Anterior cingulate cortex (tissue), 58 donors: ENCODE measurements at regions not wholly inside any gene's neighbourhood (a gene's known extent, or its start where the extent isn't known, plus 50 kb on each side); places are given as distances from the start of the nearest gene placed in this dataset.

Experiments
- DNase-seq, 58 donors: peaks; one replicate each; lab custom pipeline; 2025; lab: John Stamatoyannopoulos, UW

DNA sequence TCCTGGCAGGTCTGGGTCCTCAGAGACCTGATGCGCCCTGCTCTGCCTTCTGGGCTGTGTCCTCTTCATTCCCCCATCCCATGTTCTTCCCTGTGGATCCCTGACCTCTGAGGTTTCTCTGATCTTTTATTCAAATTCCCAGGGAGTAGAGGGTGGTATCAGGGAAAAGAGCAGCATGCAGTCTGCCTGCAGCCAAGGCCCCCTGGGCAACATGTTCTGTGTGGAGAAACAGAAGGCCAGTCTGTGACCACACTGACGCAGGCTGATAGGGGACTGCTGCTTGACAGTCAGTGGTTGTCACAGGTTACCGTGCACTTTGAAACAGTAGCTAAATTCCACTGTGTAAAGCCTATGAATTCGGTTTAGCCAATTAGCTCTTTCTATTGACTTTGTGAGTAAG is 156.6 kb upstream of the IRX2 start:
- DNase-seq: no peak

DNA sequence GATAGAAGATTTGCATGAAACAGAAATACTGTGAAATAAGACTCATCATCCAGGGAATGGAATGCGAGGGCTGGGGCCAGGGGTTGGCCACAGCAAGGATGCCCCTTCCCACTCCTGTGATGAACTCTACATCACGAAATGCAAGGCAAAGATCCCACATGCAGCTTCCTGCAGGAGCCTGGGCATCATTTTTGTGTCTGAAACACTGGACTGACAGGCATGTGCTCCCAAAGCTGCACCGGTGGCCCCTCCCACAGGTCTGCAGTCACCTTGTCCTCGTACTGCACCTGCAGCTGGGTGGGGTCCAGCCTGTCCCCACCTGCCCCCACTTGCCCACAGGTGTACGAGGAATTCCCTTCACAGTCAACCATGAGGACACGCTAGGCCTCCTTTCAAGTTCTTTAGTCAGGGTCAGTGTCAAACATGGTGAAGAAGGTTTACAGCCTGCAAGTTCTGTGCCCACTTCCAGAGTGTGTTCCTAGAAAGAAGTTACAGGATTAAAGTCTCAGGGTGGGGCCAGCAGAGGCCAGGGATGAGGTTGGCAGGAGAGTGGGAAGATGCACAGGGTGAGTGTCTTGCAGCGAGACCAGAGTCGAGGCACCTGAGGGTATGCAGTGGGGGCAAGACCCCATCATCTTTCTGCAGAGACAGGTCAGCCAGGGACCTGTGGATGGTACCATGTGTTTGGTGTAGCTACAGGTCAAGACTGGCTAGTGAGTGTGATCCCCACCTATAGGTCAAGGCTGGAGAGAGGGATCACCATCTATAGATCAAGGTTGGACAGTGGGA is 155.0 kb upstream of the IRX2 start:
- DNase-seq: no peak

DNA sequence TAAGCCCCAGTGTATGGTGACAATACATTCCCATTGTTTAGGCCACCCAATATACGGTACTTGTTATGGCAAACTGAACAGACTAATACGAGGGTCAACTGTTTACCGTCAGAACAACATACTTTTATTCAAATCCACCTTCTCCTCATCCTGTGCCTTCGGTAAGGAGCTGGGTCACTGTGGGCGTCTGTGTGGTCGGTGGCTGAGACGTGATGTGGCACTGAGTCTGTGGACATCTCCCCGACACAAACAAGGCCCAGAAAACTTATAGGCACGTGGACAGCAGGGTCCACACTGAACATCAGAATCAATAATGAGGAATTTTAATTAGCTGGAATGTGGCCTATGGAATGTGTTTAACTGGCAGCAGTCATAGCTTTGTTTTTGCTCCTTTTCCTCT is 154.3 kb upstream of the IRX2 start:
- no peak for DNase-seq

DNA sequence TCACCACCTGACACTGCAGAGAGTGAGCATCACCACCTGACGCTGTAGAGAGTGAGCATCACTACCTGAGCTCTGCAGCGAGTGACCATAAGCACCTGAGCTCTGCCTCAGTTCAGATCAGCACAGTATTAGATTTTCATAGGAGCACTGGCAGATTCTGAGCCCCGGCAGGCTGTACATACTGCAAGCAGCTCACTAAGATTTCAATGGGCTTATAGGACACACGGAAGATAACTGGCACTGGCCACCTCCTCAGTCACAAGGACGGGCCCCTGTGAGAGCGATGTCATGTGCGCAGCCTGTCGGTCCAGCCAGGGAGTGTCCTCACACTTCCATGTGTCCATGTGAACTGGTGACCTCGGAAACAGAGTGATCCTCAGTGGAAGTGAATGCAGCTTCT is 153.5 kb upstream of the IRX2 start:
- DNase-seq: no peak

DNA sequence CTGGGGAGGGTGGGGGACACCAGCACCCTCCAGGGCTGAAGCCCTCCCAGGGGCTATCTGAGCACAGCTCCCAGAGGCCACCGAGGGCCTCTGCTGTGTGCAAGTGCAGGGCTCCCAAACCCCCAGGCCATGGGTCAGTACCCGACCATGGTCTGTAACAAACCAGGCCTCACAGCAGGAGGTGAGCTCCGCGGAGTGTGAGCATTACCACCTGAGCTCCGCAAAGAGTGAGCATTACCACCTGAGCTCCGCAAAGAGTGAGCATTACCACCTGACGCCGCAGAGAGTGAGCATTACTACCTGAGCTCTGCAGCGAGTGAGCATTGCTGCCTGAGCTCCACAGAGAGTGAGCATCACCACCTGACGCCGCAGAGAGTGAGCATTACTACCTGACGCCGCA is 152.9 kb upstream of the IRX2 start:
- no peak for DNase-seq

DNA sequence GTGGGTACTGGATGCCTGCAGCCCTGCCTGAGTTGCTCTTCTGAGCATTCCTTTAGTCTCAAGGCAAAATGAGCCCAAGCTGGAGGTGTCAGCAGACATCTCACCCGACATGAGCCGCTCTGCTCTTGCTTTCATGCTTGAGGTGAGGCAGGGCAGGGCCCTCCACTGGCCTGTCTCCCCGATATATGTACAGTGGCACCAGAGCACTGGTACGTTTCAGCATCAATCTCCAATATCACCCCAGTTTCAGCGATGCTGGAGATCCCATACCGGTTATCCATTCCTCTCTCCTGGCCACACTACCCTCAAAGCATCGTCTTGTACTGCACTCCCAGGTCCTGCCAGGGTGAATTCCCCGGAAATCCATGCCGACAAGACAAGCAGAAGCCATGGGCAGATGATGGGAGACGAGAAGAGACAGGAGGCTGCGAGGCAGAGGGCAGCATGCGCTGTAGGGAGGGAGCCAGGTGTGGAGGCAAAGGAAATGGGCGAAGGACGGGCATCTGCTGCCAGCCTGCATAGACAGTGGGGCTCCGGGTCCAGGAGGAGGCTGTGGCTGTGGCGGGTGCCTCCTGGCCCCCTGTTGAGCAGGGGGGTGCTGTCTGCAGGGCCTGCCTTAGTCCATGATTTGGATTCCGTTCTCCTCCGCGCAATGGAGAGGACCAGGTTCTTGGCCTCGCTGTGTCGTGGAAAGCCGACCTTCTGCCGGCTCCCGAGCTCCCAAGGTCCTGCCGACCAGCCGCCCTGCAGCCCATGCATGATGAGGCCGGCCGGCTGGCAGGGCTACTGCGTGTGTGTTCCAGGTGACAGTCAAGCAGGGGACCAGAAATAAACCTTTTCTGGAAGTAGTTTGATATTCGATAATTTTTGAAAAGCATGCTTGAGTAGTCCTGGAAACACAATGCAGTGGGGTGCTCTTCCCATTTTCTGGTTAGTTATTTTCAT is 152.2 kb upstream of the IRX2 start:
- DNase-seq: no peak

DNA sequence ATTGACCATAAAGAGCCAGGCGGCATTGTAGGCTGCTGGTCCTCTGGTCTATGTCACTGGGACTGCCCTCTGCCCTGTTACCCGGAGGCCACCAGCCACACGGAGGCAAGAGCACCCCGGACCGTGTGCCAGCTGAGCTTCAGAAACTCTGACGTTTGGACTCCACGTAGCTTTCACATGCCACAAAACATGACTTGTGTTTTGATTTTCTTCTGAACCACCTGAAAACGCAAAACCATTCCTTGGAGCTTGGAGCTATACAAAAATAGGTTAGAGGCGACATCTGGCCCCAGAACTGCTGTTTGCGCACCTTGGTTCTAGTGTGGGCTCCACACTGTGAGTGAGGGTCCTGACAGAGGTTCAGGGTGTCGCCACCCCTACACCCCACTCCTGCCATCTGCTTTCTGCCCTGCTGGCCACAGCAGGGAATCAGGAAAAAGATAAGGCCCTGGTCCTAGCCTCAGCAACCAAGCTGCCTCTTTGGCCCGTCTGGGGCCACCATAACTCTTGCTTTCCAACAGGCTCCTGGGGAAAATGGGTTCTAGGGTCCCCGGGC is 151.3 kb upstream of the IRX2 start:
- DNase-seq: no peak

DNA sequence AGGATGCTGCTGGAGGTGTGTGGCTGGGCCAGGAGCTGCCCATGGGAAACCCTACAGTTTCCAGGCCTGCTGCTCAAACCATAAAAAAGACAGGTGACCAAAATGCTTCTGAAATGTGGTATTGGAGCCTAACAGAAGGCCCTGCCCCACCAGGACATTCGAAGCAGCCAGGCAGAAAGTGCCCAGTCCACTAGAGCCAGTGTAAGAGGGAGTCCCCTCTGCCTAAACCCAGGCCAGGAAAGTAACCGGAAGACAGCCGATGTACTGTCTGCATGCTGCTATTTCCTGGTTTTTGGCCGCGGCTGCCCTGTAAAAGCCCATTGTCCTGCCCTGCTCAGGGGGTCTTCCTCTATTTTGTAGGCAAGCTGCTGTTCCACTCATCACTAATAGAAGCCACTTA is 150.7 kb upstream of the IRX2 start:
- DNase-seq: no peak

DNA sequence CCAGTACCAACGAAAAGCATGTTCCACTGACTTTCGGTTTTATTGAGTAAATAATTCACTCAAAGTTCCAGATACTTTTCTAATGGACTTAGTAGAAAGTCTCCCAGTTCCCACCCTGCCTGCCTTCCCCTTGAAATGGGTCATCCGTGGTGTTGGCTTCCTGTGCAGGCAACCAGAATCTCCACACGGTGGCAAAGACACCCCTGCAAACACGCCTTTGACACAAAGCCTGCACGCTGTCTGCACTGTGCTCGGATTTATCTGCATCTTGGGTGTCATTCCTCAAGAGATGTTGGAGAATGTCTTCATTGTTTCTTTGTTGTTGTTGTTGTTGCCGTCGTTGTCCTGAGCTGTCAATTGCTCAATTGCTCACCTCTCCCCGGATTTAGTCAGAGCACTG is 150.0 kb upstream of the IRX2 start:
- DNase-seq: no peak

DNA sequence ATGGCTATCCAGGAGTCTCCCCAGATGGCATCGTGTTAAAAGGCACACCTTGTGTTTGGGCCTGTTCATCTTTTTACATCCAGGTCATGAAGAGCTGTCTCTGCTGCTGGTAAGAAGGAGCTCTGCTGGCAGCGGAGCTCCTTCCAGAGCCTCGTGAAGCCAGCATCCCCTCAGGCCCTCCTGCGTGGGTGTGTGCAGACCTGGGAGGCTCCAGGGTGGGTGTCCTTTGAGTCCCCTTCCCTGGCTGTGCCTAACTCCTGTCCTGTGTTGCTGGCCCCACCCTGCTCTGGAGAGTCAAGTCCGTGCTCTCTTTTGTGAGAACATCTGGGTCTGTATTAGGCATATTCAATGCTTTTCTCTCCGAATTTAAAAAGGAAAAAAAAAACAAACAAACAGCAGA is 149.6 kb upstream of the IRX2 start:
- no peak for DNase-seq

DNA sequence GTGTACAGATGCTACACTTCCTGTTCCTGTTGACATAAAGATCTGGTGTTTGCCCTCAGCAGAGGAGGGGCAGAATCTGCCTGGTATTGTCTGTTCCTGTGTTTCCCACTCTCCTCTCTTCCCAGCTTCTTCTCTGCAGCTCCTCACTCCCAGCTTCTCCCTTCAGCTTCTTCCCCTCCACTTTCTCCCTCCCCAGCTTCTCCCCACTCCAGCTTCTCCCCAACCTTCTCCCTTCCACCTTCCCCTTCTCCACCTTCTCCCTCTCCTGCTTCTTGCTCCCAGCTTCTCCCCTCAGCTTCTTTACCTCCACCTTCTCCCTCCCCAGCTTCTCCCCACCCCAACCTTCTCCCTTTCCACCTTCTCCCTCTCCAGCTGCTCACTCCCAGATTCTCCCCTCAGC is 148.9 kb upstream of the IRX2 start:
- no peak for DNase-seq

DNA sequence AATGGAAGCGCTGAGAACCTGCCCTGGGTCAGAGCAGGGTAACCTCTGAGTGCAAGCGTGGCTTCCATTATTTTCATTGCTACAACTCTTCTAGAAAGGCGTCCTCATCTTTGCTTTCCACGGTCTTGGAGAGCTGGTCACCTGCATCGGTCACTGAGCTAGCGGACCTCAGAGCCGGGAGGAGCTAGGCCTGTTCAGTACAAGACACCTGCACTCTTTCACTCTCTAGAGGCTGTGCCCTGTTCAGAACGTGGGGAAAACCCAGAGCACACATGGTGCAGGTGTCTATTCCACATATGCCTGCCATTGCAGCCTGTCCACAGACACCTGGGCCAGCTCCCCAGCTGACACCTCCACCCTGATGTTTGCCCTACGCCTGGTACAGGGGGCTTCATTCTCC is 147.8 kb upstream of the IRX2 start:
- DNase-seq: no peak

DNA sequence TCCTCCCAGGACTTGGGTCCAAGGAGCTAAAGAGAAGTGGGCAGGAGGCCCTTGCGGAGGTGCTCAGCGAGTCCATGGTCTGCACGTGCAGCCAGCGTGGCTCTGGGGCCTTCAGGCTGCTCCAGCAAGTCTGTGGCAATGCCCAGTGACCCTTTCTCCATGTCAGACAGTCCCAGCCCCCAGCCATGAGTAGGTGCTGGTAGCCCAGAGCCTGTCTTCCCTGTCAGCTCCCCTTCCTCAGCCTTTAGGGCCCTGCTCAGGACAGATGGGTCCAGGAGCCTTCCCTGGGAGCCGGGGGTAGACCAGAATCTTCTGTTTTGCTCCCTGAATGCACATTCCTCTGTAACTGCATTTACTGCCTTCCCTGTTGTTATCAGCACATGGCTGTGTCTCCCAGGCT is 147.2 kb upstream of the IRX2 start:
- no peak for DNase-seq

DNA sequence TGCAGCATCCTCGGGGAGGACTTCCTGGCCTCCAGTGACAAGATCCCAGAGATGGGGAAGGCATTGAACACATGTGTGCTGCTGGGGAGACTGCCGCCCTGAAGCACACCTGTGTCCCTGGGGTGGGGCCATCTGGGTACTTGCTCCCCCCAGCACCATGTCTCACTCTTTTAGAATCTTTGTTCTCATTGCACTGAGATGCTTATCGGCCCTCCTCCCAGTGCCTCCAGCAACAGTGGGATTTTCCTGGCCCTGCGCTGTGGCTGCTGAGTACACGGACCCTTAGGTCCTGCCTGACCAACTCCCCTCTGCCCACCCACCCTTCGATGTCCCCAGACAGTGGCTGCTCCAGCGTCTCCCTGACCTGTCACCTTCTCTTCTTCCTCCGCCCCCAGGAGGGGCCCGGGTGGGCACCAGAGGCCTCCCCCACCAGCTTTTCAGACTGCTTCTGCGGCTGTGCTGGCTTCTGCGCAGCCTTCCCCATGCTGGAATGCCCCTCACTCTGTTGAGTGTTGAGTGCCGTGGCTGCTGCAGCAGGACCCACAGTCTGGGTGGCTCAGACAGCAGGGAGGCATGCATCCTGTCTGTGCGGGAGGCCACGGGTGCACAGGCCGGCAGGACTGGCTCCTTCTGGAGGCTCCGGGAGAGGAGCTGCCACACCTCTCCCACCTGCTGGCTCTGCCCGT is 145.9 kb upstream of the IRX2 start:
- no peak for DNase-seq

DNA sequence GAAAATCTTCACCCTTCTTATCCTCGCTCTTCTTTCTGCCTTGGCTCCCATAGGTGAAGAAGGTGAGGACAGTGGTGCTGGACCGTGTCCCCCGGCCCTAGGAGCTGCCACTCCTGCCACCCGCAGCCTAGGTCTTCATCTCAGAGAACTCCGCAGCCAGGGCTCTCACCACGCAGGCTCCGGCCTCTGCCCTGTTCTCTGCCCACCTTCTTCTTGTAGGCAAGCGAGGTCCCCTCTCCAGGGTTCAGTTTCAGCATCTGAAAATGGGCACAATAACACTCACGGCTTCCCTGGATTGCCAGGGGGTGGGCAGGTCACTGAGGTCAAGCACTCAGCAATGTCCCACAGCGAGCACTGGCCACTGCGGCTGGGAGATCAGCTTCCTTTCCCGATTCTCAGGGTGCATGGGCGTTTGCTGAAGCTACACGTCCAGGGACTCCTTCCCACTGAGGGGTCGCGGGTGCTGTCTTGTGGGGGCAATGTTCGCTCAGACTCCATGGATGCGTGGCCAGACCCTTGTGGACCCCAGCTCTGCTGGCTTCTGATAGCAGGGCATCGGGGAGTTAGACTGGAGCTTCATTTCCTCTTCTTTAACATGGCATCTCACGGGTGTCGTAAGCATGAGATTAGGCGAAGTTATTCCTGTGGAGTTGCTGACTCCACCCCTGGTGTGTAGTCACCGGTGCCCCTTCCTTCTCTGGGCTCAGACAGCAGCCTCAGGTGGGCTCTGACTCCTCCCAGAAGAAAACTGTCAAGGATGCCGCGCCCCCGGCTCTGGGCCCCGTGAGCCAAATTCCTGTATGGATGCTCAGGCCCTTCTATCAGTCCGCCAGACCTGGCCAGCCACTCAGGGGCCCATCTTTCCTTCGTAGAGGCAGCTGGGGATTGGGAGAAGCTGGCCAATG is 145.1 kb upstream of the IRX2 start:
- DNase-seq: no peak

DNA sequence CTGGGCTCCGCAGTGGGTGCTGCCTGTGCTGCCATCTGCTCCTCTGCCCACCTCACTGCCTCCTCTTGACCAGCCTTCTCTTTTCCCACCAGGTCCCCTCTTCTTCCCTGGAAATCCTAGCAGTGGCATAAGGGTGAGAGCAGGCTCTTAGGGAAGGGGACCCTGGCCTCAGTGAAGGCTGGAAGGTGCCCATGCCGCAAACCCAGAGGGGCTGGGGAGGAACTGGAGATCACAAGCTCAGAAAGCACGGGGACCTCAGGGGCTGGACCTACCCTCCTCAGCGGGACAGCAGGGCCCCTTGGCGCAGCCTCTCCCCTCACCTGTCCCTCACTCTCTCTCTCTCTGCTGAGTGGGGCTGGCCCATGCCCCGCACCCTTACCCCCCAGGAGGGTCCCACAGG is 144.4 kb upstream of the IRX2 start:
- no peak for DNase-seq

DNA sequence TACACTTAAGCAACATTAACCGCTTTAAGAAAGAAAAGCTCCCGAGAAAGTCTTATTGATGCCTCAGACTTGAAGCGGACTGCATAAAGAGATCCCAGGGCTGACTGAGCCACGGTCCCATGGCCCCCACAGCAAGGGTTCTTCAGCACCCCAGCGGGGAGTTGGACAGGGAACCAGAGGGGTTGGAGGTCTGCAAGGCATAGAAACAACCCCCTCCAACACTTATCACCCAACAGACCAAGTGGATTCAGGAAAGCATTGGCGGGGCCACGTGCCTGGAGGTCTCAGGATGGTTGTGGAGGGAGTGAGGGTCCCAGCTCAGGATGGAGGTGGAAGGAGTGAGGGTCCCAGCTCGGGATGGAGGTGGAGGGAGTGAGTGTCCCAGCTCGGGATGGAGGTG is 143.7 kb upstream of the IRX2 start:
- no peak for DNase-seq

DNA sequence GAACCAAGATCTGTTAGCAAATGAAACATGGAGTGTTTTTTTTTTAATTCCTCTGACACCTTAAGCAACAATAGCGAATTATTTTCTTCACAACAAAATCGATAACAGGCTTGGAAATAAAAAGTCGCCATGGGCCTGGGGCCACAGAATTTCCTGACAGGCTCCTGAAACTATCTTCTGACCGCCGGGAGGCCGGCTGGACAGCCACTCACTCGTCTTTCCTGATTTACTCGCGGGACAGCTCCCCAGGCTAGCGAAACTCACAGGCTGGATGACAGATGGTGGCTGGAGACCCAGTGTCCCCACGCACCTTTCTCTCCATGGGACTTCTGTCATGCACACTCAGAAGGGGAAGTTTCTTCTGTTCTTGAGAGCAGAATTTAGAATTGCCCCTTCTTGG is 143.3 kb upstream of the IRX2 start:
- DNase-seq: no peak

DNA sequence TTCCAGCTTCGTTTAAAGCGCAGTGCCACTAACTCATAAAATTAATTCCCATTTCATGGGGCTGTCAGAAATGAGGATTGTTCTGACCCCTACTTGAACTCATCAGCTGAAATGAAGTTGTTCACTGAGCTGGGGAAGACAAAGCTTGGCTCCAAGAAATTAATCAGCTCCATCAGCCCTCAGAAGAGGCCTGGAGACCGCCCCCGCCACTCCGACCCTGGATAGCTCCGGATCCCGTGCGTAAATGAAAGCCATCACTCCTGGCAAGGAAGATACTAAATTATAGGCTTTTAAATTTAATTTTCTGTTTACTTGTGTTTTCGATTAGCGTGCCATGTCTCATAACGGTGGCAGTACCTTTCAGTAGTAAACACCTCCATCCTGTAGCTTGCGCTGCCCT is 142.8 kb upstream of the IRX2 start:
- DNase-seq: no peak

DNA sequence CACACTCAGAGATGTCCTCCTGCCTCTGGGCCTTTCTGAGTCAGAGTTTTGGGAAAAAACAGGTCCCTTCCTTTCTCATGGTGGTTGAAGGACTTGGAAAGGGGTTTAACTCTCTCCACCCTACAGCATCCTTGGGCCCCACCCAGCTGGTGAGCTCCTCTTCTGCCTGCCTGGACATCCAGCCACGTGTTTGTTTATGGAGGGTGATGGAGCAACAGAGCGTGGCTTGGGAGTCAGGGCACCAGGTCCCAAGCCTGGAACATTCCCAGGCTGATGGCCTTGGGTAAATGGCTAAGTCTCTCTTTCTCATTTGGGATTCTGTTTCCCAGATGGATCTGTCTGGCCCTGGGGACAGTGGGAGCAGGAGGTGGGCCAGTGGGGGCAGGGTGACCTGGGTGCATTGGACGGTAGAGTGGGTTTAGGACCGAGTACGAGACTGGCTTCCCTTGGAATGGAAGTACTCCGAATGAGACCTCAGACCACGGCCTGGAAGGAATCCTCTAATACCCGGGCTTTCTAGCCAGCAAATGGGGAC is 141.1 kb upstream of the IRX2 start:
- DNase-seq: no peak
